ENCODE measurements at regions not wholly inside any gene's neighbourhood (a gene's known extent, or its start where the extent isn't known, plus 50 kb on each side); places are given as distances from the start of the nearest gene placed in this dataset.
"Not testable (repeated sequence)": the region's sequence is repeated elsewhere in the genome, so short reads cannot be mapped to it uniquely, and the experiment has no call there.

GRCh38 chr11:15674756-15675155 is 560.0 kb downstream of the INSC start:
- Histone ChIP-seq H3K9ac (ENCODE audit: low read depth, low read length) (no peak overlapping the region), H3K4me1 (ENCODE audit: control insufficient read depth, insufficient read depth, low read length) (no peaks in the 10 kb centered on the region), H3K36me3 (ENCODE audit: control insufficient read depth, insufficient read depth, low read length) (no peaks in the 10 kb centered on the region), H3K4me3 (ENCODE audit: low read depth, low read length) (no peak overlapping the region), H3K9me3 (ENCODE audit: control insufficient read depth, insufficient read depth, low read length) (peaks cover 3% of the 10 kb centered on the region), H3K27me3 (ENCODE audit: control insufficient read depth, insufficient read depth, low read length) (no peaks in the 10 kb centered on the region)

GRCh38 chr11:15675683-15676082 is 561.0 kb downstream of the INSC start:
- Histone ChIP-seq H3K36me3 (ENCODE audit: control insufficient read depth, insufficient read depth, low read length) (no peaks in the 10 kb centered on the region), H3K9ac (ENCODE audit: low read depth, low read length) (no peak overlapping the region), H3K4me3 (ENCODE audit: low read depth, low read length) (no peak overlapping the region), H3K4me1 (ENCODE audit: control insufficient read depth, insufficient read depth, low read length) (no peaks in the 10 kb centered on the region), H3K9me3 (ENCODE audit: control insufficient read depth, insufficient read depth, low read length) (peaks cover 3% of the 10 kb centered on the region), H3K27me3 (ENCODE audit: control insufficient read depth, insufficient read depth, low read length) (no peaks in the 10 kb centered on the region)

- H3K36me3 ChIP-seq (ENCODE audit: control insufficient read depth, insufficient read depth, low read length) = no peaks in the 10 kb centered on the region
- H3K27me3 ChIP-seq (ENCODE audit: control insufficient read depth, insufficient read depth, low read length) = no peaks in the 10 kb centered on the region
- no peak overlapping the region for H3K4me3 ChIP-seq (ENCODE audit: low read depth, low read length)
- no peak overlapping the region for H3K9ac ChIP-seq (ENCODE audit: low read depth, low read length)
- H3K4me1 ChIP-seq (ENCODE audit: control insufficient read depth, insufficient read depth, low read length) = no peaks in the 10 kb centered on the region
- peaks cover 3% of the 10 kb centered on the region for H3K9me3 ChIP-seq (ENCODE audit: control insufficient read depth, insufficient read depth, low read length)
Observed at GRCh38 chr11:15677181-15677580, 562.5 kb downstream of the INSC start.

- Histone ChIP-seq H3K36me3 (ENCODE audit: control insufficient read depth, insufficient read depth, low read length) (no peaks in the 10 kb centered on the region), H3K9ac (ENCODE audit: low read depth, low read length) (no peak overlapping the region), H3K9me3 (ENCODE audit: control insufficient read depth, insufficient read depth, low read length) (peaks cover 2% of the 10 kb centered on the region), H3K4me3 (ENCODE audit: low read depth, low read length) (no peak overlapping the region), H3K4me1 (ENCODE audit: control insufficient read depth, insufficient read depth, low read length) (peaks cover 4% of the 10 kb centered on the region), H3K27me3 (ENCODE audit: control insufficient read depth, insufficient read depth, low read length) (no peaks in the 10 kb centered on the region)
Observed at GRCh38 chr11:15683528-15683927, 568.8 kb downstream of the INSC start.

GRCh38 chr11:15685306-15685705 is 570.6 kb downstream of the INSC start:
- no peaks in the 10 kb centered on the region for H3K27me3 ChIP-seq (ENCODE audit: control insufficient read depth, insufficient read depth, low read length)
- no peak overlapping the region for H3K4me3 ChIP-seq (ENCODE audit: low read depth, low read length)
- no peaks in the 10 kb centered on the region for H3K36me3 ChIP-seq (ENCODE audit: control insufficient read depth, insufficient read depth, low read length)
- peaks cover 4% of the 10 kb centered on the region for H3K4me1 ChIP-seq (ENCODE audit: control insufficient read depth, insufficient read depth, low read length)
- H3K9me3 ChIP-seq (ENCODE audit: control insufficient read depth, insufficient read depth, low read length) = no peaks in the 10 kb centered on the region
- no peak overlapping the region for H3K9ac ChIP-seq (ENCODE audit: low read depth, low read length)

- not testable (repeated sequence) for H3K9me3 ChIP-seq (ENCODE audit: control insufficient read depth, insufficient read depth, low read length); H3K9ac ChIP-seq (ENCODE audit: low read depth, low read length); H3K4me3 ChIP-seq (ENCODE audit: low read depth, low read length); H3K27me3 ChIP-seq (ENCODE audit: control insufficient read depth, insufficient read depth, low read length); H3K36me3 ChIP-seq (ENCODE audit: control insufficient read depth, insufficient read depth, low read length); H3K4me1 ChIP-seq (ENCODE audit: control insufficient read depth, insufficient read depth, low read length)
Observed at GRCh38 chr11:15686259-15686658, 571.5 kb downstream of the INSC start.

GRCh38 chr11:15687342-15687741 is 572.6 kb downstream of the INSC start:
- H3K4me3 ChIP-seq (ENCODE audit: low read depth, low read length) = no peak overlapping the region
- H3K27me3 ChIP-seq (ENCODE audit: control insufficient read depth, insufficient read depth, low read length) = no peaks in the 10 kb centered on the region
- H3K4me1 ChIP-seq (ENCODE audit: control insufficient read depth, insufficient read depth, low read length) = peaks cover 4% of the 10 kb centered on the region
- no peaks in the 10 kb centered on the region for H3K9me3 ChIP-seq (ENCODE audit: control insufficient read depth, insufficient read depth, low read length)
- no peak overlapping the region for H3K9ac ChIP-seq (ENCODE audit: low read depth, low read length)
- no peaks in the 10 kb centered on the region for H3K36me3 ChIP-seq (ENCODE audit: control insufficient read depth, insufficient read depth, low read length)

- no peak overlapping the region for H3K4me3 ChIP-seq (ENCODE audit: low read depth, low read length)
- no peak overlapping the region for H3K9ac ChIP-seq (ENCODE audit: low read depth, low read length)
- H3K36me3 ChIP-seq (ENCODE audit: control insufficient read depth, insufficient read depth, low read length) = no peaks in the 10 kb centered on the region
- H3K9me3 ChIP-seq (ENCODE audit: control insufficient read depth, insufficient read depth, low read length) = no peaks in the 10 kb centered on the region
- H3K27me3 ChIP-seq (ENCODE audit: control insufficient read depth, insufficient read depth, low read length) = no peaks in the 10 kb centered on the region
- H3K4me1 ChIP-seq (ENCODE audit: control insufficient read depth, insufficient read depth, low read length) = peaks cover 4% of the 10 kb centered on the region
Observed at GRCh38 chr11:15688351-15688792, 573.6 kb downstream of the INSC start.

- no peak overlapping the region for H3K9ac ChIP-seq (ENCODE audit: low read depth, low read length)
- no peak overlapping the region for H3K4me3 ChIP-seq (ENCODE audit: low read depth, low read length)
- H3K36me3 ChIP-seq (ENCODE audit: control insufficient read depth, insufficient read depth, low read length) = no peaks in the 10 kb centered on the region
- no peaks in the 10 kb centered on the region for H3K9me3 ChIP-seq (ENCODE audit: control insufficient read depth, insufficient read depth, low read length)
- H3K4me1 ChIP-seq (ENCODE audit: control insufficient read depth, insufficient read depth, low read length) = peaks cover 2% of the 10 kb centered on the region
- no peaks in the 10 kb centered on the region for H3K27me3 ChIP-seq (ENCODE audit: control insufficient read depth, insufficient read depth, low read length)
Observed at GRCh38 chr11:15690320-15690719, 575.6 kb downstream of the INSC start.

GRCh38 chr11:15692739-15693138 is 578.0 kb downstream of the INSC start:
- no peaks in the 10 kb centered on the region for H3K4me1 ChIP-seq (ENCODE audit: control insufficient read depth, insufficient read depth, low read length)

GRCh38 chr11:15695096-15695721 is 580.5 kb downstream of the INSC start:
- no peak overlapping the region for H3K4me3 ChIP-seq (ENCODE audit: low read depth, low read length)
- no peaks in the 10 kb centered on the region for H3K27me3 ChIP-seq (ENCODE audit: control insufficient read depth, insufficient read depth, low read length)
- H3K36me3 ChIP-seq (ENCODE audit: control insufficient read depth, insufficient read depth, low read length) = no peaks in the 10 kb centered on the region
- H3K4me1 ChIP-seq (ENCODE audit: control insufficient read depth, insufficient read depth, low read length) = no peaks in the 10 kb centered on the region
- H3K9ac ChIP-seq (ENCODE audit: low read depth, low read length) = no peak overlapping the region
- H3K9me3 ChIP-seq (ENCODE audit: control insufficient read depth, insufficient read depth, low read length) = no peaks in the 10 kb centered on the region

More at GRCh38 chr11:15692739-15693138, 578.0 kb downstream of the INSC start:
- Histone ChIP-seq H3K4me3 (ENCODE audit: low read depth, low read length) (no peak overlapping the region), H3K9ac (ENCODE audit: low read depth, low read length) (no peak overlapping the region), H3K36me3 (ENCODE audit: control insufficient read depth, insufficient read depth, low read length) (no peaks in the 10 kb centered on the region), H3K9me3 (ENCODE audit: control insufficient read depth, insufficient read depth, low read length) (no peaks in the 10 kb centered on the region), H3K27me3 (ENCODE audit: control insufficient read depth, insufficient read depth, low read length) (no peaks in the 10 kb centered on the region)

GRCh38 chr11:15696069-15696468 is 581.3 kb downstream of the INSC start:
- H3K9ac ChIP-seq (ENCODE audit: low read depth, low read length) = no peak overlapping the region
- no peaks in the 10 kb centered on the region for H3K9me3 ChIP-seq (ENCODE audit: control insufficient read depth, insufficient read depth, low read length)
- no peaks in the 10 kb centered on the region for H3K36me3 ChIP-seq (ENCODE audit: control insufficient read depth, insufficient read depth, low read length)
- H3K4me3 ChIP-seq (ENCODE audit: low read depth, low read length) = no peak overlapping the region
- H3K4me1 ChIP-seq (ENCODE audit: control insufficient read depth, insufficient read depth, low read length) = no peaks in the 10 kb centered on the region
- H3K27me3 ChIP-seq (ENCODE audit: control insufficient read depth, insufficient read depth, low read length) = no peaks in the 10 kb centered on the region

All from iPS-15b (cell line).